Endothelial cell of umbilical vein (primary cell): ENCODE measurements at regions not wholly inside any gene's neighbourhood (a gene's known extent, or its start where the extent isn't known, plus 50 kb on each side); places are given as distances from the start of the nearest gene placed in this dataset.

Experiments
- BruUV-seq: library from RNA; stranded (reverse); fragments of 400-500 nt; replicated peaks from 2 replicates; lab custom pipeline; 2021; lab: Mats Ljungman, UMichigan
- CTCF ChIA-PET: fragments of 300-600, 350-600 bp; sonication (Branson Sonifier 250); formaldehyde crosslinking; loops from one replicate; lab custom pipeline; 2021; ENCODE audit warnings: antibody characterized with exemption, inconsistent platforms; lab: Charles Lee
- POLR2A ChIA-PET: fragments of 300-600, 350-600 bp; sonication (Branson Sonifier 250); formaldehyde crosslinking; loops from one replicate; lab custom pipeline; 2021; ENCODE audit warnings: antibody characterized with exemption, inconsistent platforms; lab: Charles Lee
- DNase-seq: peaks from one replicate; pipeline ENCODE4 v3.0.0-alpha.2; 2011; ENCODE audit warnings: low read depth, low spot score
- FAIRE-seq: peaks from 2 replicates; lab custom pipeline; 2011; peaks lifted over from hg19 to GRCh38; lab: Jason Lieb, UNC
- H2AFZ ChIP-seq: 2 replicates; pipeline ENCODE4 v1.6.0; 2012; ENCODE audit warnings: low read depth, low read length, control low read depth, inconsistent platforms
- H3K27ac ChIP-seq: 2 replicates; pipeline ENCODE4 v1.5.1; 2011; ENCODE audit warnings: low read depth, mild to moderate bottlenecking, control low read depth, low read length, moderate library complexity; ENCODE audit not compliant: insufficient read depth
- H3K27me3 ChIP-seq, 2 experiments: 2 replicates each; pipeline versions ENCODE4 v1.6.0 to v1.6.1; 2011; ENCODE audit warnings: low read length in 2 of 2, mixed read lengths in 1 of 2; ENCODE audit not compliant: control insufficient read depth in 2 of 2, insufficient read depth in 2 of 2
- H3K36me3 ChIP-seq, 2 experiments: 2 replicates in 1 of 2; 3 replicates in 1 of 2; pipeline ENCODE4 v1.5.1; 2011; ENCODE audit warnings: low read length in 2 of 2, mild to moderate bottlenecking in 1 of 2, moderate library complexity in 1 of 2; ENCODE audit not compliant: control insufficient read depth in 2 of 2, insufficient read depth in 2 of 2; ENCODE audit errors: extremely low read depth in 1 of 2
- H3K4me1 ChIP-seq: 3 replicates; pipeline ENCODE4 v1.5.1; 2011; ENCODE audit warnings: mild to moderate bottlenecking, low read length; ENCODE audit not compliant: control insufficient read depth, insufficient read depth; ENCODE audit errors: extremely low read depth
- H3K4me2 ChIP-seq: 2 replicates; pipeline ENCODE4 v1.6.1; 2011; ENCODE audit warnings: low read length, control low read depth, mixed read lengths; ENCODE audit not compliant: insufficient read depth
- H3K4me3 ChIP-seq, 3 experiments: fragments of 200-600 bp in 1 of 3; sonication (generic), shearing (Covaris generic) in 1 of 3; replicated peaks in 1 of 3; 2 replicates each; pipeline ENCODE4 v1.5.1; 2011 to 2016; ENCODE audit warnings: control low read depth in 3 of 3, low read length in 3 of 3, mild to moderate bottlenecking in 2 of 3, inconsistent platforms in 1 of 3, low read depth in 1 of 3, moderate library complexity in 1 of 3; ENCODE audit not compliant: insufficient read depth in 1 of 3
- H3K79me2 ChIP-seq: 2 replicates; pipeline ENCODE4 v1.6.0; 2012; ENCODE audit warnings: low read length, inconsistent platforms; ENCODE audit not compliant: control insufficient read depth, insufficient read depth
- H3K9ac ChIP-seq: replicated peaks from 2 replicates; pipeline ENCODE3; 2011; ENCODE audit warnings: low read length, control low read depth; ENCODE audit not compliant: insufficient read depth; ENCODE audit errors: extremely low read depth
- H3K9me1 ChIP-seq: replicated peaks from 3 replicates; pipeline ENCODE4 v1.6.0; 2011; ENCODE audit warnings: mild to moderate bottlenecking, low read length; ENCODE audit not compliant: control insufficient read depth, insufficient read depth; ENCODE audit errors: extremely low read depth
- H3K9me3 ChIP-seq: replicated peaks from 2 replicates; pipeline ENCODE4 v1.5.1; 2012; ENCODE audit warnings: low read length, inconsistent platforms; ENCODE audit not compliant: control insufficient read depth, insufficient read depth
- H4K20me1 ChIP-seq: replicated peaks from 2 replicates; pipeline ENCODE3; 2011; ENCODE audit warnings: mild to moderate bottlenecking, low read length; ENCODE audit not compliant: control insufficient read depth, insufficient read depth; ENCODE audit errors: extremely low read depth
- CTCF ChIP-seq, 2 donors: IDR thresholded peaks; 1 replicate in 1 of 2; 2 replicates in 1 of 2; pipeline ENCODE4 v1.5.1; 2011; ENCODE audit warnings: low read length in 2 of 2, mild to moderate bottlenecking in 2 of 2, moderate library complexity in 2 of 2, control low read depth in 1 of 2, inconsistent platforms in 1 of 2, low read depth in 1 of 2; ENCODE audit not compliant: insufficient read depth in 1 of 2; ENCODE audit errors: extremely low read depth in 1 of 2
- EZH2 ChIP-seq: IDR thresholded peaks from 2 replicates; pipeline ENCODE4 v1.6.1; 2012; ENCODE audit warnings: borderline replicate concordance, low read depth, mild to moderate bottlenecking, moderate library complexity, low read length, inconsistent platforms; ENCODE audit not compliant: severe bottlenecking
- FOS ChIP-seq: IDR thresholded peaks from 2 replicates; pipeline ENCODE4 v1.6.1; 2011; ENCODE audit warnings: mild to moderate bottlenecking, low read length, moderate library complexity, borderline replicate concordance; ENCODE audit not compliant: insufficient read depth
- GATA2 ChIP-seq: IDR thresholded peaks from 2 replicates; pipeline ENCODE4 v1.7.0; 2011; ENCODE audit warnings: low read depth, mild to moderate bottlenecking, moderate library complexity, mixed read lengths, low read length; ENCODE audit not compliant: insufficient read length, insufficient read depth
- JUN ChIP-seq: IDR thresholded peaks from 2 replicates; pipeline ENCODE4 v1.6.1; 2011; ENCODE audit warnings: borderline replicate concordance, low read depth; ENCODE audit not compliant: insufficient read length, insufficient read depth
- MAX ChIP-seq: IDR thresholded peaks from 2 replicates; pipeline ENCODE4 v1.6.1; 2011; ENCODE audit not compliant: insufficient read depth, insufficient read length
- MYC ChIP-seq: IDR thresholded peaks from one replicate; pipeline ENCODE4 v1.6.1; 2011; ENCODE audit warnings: mild to moderate bottlenecking, low read depth, low read length
- POLR2A ChIP-seq: IDR thresholded peaks from 2 replicates; pipeline ENCODE4 v1.6.1; 2012; ENCODE audit warnings: low read depth, mild to moderate bottlenecking, control low read depth, low read length
- POLR2AphosphoS5 ChIP-seq: IDR thresholded peaks from 2 replicates; pipeline ENCODE4 v1.6.1; 2012; ENCODE audit warnings: low read depth, mild to moderate bottlenecking, control low read depth, low read length, moderate library complexity; ENCODE audit not compliant: insufficient read depth
- dilution Hi-C: fragments of 300-500 bp; cut with MboI; formaldehyde crosslinking; loops from one replicate; pipeline ENCODE4 v1.15.0; 2019; ENCODE audit warnings: low sequenced_read_pairs; ENCODE audit not compliant: extremely low pct_ligation_motif_present
- intact Hi-C: fragments of 100-400 bp; cut with micrococcal nuclease; formaldehyde crosslinking; loops from one replicate; pipeline ENCODE4 v1.10.0; 2022

- no peaks in the 10 kb centered on the region for H3K9me1 ChIP-seq
- DNase-seq (no peak), FAIRE-seq (no peak)
- H3K27ac ChIP-seq = no peak overlapping the region
- H3K9me3 ChIP-seq = no peaks in the 10 kb centered on the region
- no peaks in the 10 kb centered on the region for H3K4me1 ChIP-seq
- H3K36me3 ChIP-seq = no peaks in the 10 kb centered on the region
- intact Hi-C loops (no loop called here), dilution Hi-C loops (no loop called here)
- no peak for TF ChIP-seq GATA2
- no peak for TF ChIP-seq MYC
- no peak for TF ChIP-seq POLR2A
- TF ChIP-seq CTCF (IDR thresholded peaks at IDR 0.05; ENCODE audit: extremely low read depth in 1 of 2, insufficient read depth in 1 of 2, low read depth in 1 of 2, low read length in 2 of 2) = no peak
- TF ChIP-seq EZH2 = no peak
- no peak for TF ChIP-seq MAX
- TF ChIP-seq JUN = no peak
- no peak for TF ChIP-seq POLR2AphosphoS5
- no peak for TF ChIP-seq FOS
- no TSS peak for BruUV-seq
- ChIA-PET POLR2A (no interaction called here), CTCF (no interaction called here)
- no peak overlapping the region for H3K4me3 ChIP-seq
- H3K9ac ChIP-seq = no peak overlapping the region
- no peak overlapping the region for H3K4me2 ChIP-seq
- no peaks in the 10 kb centered on the region for H3K27me3 ChIP-seq
- H4K20me1 ChIP-seq = no peaks in the 10 kb centered on the region
- H2AFZ ChIP-seq = no peak overlapping the region
- no peaks in the 10 kb centered on the region for H3K79me2 ChIP-seq
Observed at GRCh38 chr4:121519236-121519838, 138.5 kb upstream of the QRFPR start.
